ENCODE measurements at regions not wholly inside any gene's neighbourhood (a gene's known extent, or its start where the extent isn't known, plus 50 kb on each side); places are given as distances from the start of the nearest gene placed in this dataset.

- H3K4me3 ChIP-seq (replicated peaks; ENCODE audit: low read depth, low read length): no peak overlapping the region
- TF ChIP-seq CTCF (IDR thresholded peaks at IDR 0.05; ENCODE audit: low read depth, low read length, missing control alignments): no peak
- DNase-seq (ENCODE audit: extremely low read depth, low read depth): no peak
Observed at GRCh38 chr2:125711075-125711474, 944.9 kb upstream of the GYPC start.

DNA sequence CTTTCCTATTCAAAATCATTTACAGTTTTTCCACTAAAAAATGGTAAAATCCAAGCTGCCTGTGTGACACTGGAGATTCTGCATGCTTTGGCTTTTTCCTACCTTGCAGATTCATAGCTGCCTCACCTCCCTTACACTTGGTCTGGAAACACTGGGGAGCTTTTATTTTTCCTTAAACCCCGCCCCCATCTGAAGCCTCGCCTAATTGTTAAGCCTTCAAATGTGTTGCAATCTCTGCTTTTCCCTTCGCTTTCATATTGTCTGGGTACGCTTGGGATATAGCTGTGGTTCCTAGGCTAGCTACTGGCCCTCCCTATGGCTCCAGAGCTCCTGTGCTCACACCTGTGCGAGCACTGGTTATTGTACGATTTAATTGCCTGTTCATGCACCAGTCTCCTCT is 942.4 kb upstream of the GYPC start:
- H3K4me3 ChIP-seq (replicated peaks; ENCODE audit: low read depth, low read length): no peak overlapping the region
- no peak for TF ChIP-seq CTCF (IDR thresholded peaks at IDR 0.05; ENCODE audit: low read depth, low read length, missing control alignments)
- DNase-seq (ENCODE audit: extremely low read depth, low read depth): no peak

DNA sequence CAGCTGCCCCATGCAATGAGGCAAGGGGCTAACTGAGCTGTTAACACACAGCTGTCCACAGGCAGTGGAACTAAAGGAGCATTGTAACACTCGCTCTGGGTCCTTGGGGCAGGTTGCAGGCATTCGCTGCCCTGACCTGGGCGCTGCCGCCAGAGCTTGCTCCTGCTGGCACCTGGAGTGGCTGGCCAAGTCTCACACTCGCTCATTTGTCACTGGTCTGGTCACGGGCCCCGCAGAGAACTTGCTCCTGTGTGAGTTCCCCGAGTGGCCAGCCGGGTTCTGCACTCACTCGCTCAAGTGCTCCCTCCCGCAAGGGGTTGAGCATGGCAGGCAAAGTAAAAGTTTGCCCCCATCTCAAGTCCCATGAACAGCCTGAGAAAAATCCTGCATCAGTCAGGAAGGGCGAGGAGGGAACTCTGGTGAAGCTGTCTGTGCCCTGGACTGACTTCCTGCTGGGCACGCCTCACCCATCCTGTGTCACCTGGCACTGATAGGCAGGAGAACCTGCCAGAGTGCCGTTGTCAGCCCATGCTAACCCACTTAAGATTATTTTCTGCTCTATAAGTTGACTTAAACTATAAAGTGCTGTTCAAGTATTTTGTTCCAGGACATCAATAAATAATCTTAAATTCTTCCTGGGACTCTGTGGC is 934.8 kb upstream of the GYPC start:
- DNase-seq (ENCODE audit: extremely low read depth, low read depth): no peak
- no peak overlapping the region for H3K4me3 ChIP-seq (replicated peaks; ENCODE audit: low read depth, low read length)
- no peak for TF ChIP-seq CTCF (IDR thresholded peaks at IDR 0.05; ENCODE audit: low read depth, low read length, missing control alignments)

DNA sequence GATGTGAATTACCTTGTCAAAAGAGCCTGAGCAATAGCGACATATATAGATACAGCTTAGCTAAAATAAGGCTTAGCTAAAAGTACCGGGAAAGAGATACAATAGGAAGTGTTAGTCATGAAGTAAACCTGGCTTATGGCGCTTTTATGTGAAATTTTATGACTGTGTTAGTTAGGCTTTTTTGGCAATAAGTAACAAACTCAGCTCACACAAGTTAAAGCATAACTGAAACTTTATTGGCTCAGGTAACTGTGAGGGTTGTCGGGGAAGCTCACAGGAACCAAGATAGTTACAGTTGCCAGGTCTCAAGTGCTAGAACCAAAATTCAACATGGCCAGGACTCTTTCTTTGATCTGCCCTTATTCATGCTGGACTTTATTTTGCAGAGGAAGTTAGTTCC is 925.0 kb upstream of the GYPC start:
- H3K4me3 ChIP-seq (replicated peaks; ENCODE audit: low read depth, low read length): no peak overlapping the region
- DNase-seq (ENCODE audit: extremely low read depth, low read depth): no peak
- no peak for TF ChIP-seq CTCF (IDR thresholded peaks at IDR 0.05; ENCODE audit: low read depth, low read length, missing control alignments)

GRCh38 chr2:125736306-125736705 is 919.7 kb upstream of the GYPC start:
- TF ChIP-seq CTCF (IDR thresholded peaks at IDR 0.05; ENCODE audit: low read depth, low read length, missing control alignments): no peak
- no peak overlapping the region for H3K4me3 ChIP-seq (replicated peaks; ENCODE audit: low read depth, low read length)
- no peak for DNase-seq (ENCODE audit: extremely low read depth, low read depth)

DNA sequence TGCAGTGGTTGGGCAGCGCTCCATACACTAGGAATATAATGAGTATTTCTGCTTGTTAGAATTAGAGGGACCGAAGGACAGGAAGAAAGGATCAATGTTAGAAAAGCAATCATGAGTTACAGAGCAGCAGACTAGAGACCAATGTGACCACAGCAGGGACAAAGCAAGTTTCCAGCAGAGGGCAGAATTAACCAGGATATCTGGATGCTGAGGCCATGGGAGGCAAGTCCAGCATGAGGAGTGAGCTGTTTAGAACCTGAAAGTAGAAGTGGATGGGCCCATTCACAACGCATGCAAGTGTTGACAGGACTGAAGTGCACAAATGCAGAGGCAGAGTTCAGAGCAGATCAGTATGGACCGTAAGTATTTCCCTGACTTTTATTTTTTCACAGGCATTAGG is 910.4 kb upstream of the GYPC start:
- TF ChIP-seq CTCF (IDR thresholded peaks at IDR 0.05; ENCODE audit: low read depth, low read length, missing control alignments): no peak
- no peak overlapping the region for H3K4me3 ChIP-seq (replicated peaks; ENCODE audit: low read depth, low read length)
- DNase-seq (ENCODE audit: extremely low read depth, low read depth): no peak

Measured in HFF-Myc (cell line).